Bronchial epithelial cell (primary cell): ENCODE measurements at regions not wholly inside any gene's neighbourhood (a gene's known extent, or its start where the extent isn't known, plus 50 kb on each side); places are given as distances from the start of the nearest gene placed in this dataset.

Source experiments
- DNase-seq: peaks from one replicate; pipeline ENCODE4 v3.0.0-alpha.2; 2010; ENCODE audit warnings: low read depth
- FAIRE-seq: peaks from 2 replicates; lab custom pipeline; 2011; peaks lifted over from hg19 to GRCh38; lab: Jason Lieb, UNC
- H3K27me3 ChIP-seq: 2 replicates; pipeline ENCODE4 v1.5.1; 2011; ENCODE audit warnings: low read length; ENCODE audit not compliant: control insufficient read depth, insufficient read depth
- H3K36me3 ChIP-seq: 2 replicates; pipeline ENCODE4 v1.5.1; 2011; ENCODE audit warnings: low read length; ENCODE audit not compliant: control insufficient read depth, insufficient read depth
- H3K4me3 ChIP-seq: 2 replicates; pipeline ENCODE4 v1.5.1; 2011; ENCODE audit warnings: mild to moderate bottlenecking, low read depth, low read length, control low read depth
- TF ChIP-seq, protein P1 (sequence below): IDR thresholded peaks from 2 replicates; pipeline ENCODE4 v1.5.1; 2011; ENCODE audit warnings: mild to moderate bottlenecking, moderate library complexity, low read length, control low read depth, inconsistent platforms; ENCODE audit not compliant: insufficient read depth, severe bottlenecking

DNA sequence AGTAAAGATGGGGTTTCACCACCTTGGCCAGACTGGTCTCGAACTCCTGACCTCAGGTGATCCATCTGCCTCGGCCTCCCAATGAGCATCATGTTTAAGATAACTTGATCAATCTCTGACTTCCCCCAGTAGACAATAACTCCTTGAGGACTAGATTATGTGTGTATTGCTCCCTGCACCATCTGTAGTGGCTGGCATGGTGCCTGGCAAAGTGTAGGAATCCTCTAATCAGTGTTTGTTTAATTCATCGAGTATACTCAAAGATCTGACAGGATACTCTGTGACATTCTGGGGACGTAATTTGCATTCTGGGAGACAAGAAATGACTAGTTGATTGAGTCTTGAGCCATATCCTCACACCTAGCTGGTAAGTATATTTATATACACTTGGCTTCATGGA, 873.5 kb upstream of the TMEM132C start:
- no peak for DNase-seq
- no peaks in the 10 kb centered on the region for H3K27me3 ChIP-seq
- TF ChIP-seq, protein P1, sequence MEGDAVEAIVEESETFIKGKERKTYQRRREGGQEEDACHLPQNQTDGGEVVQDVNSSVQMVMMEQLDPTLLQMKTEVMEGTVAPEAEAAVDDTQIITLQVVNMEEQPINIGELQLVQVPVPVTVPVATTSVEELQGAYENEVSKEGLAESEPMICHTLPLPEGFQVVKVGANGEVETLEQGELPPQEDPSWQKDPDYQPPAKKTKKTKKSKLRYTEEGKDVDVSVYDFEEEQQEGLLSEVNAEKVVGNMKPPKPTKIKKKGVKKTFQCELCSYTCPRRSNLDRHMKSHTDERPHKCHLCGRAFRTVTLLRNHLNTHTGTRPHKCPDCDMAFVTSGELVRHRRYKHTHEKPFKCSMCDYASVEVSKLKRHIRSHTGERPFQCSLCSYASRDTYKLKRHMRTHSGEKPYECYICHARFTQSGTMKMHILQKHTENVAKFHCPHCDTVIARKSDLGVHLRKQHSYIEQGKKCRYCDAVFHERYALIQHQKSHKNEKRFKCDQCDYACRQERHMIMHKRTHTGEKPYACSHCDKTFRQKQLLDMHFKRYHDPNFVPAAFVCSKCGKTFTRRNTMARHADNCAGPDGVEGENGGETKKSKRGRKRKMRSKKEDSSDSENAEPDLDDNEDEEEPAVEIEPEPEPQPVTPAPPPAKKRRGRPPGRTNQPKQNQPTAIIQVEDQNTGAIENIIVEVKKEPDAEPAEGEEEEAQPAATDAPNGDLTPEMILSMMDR, result no peak
- no peak for FAIRE-seq
- H3K36me3 ChIP-seq, result no peaks in the 10 kb centered on the region
- H3K4me3 ChIP-seq, result no peak overlapping the region

DNA sequence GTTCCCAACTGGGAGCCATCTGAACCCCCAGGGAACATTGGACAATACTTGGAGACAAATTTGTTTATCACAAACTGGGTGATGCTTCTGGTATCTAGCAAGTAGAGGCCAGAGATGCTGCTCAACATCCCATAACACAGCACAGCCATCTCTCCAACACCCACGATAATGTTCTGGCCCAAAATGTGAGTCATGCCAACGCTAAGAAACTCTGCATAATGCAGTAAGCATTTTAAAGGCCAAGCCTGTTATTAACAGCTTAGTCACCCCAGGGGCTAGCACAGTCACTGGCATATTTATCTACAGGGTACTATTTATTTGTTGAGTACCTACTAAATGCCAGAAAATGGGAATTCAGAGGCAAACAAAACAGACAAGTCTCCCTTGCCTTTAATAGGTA, 873.1 kb upstream of the TMEM132C start:
- FAIRE-seq (no peak), DNase-seq (peak; percentile 43)
- H3K36me3 ChIP-seq, result no peaks in the 10 kb centered on the region
- no peaks in the 10 kb centered on the region for H3K27me3 ChIP-seq
- H3K4me3 ChIP-seq, result no peak overlapping the region
- TF ChIP-seq, protein P1, result no peak

DNA sequence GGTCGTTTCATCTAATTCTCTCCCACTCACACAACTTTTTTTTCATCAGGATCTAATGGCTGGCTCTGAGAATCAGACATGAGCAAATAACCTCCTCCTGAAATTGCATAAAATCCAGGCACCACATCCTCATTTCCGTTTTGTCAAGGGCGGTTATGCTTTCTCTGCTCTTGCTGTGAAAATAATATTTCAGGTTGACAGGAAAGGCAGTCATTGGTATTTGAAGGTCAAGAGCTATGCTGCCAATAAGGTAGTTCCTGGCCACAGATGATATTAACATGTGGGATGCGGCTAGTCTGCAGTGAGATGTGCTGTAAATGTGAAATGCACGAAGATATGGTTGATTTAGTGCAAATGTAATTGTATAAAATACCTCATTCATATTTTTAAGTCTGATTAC, 870.2 kb upstream of the TMEM132C start:
- TF ChIP-seq, protein P1, result no peak
- Histone ChIP-seq H3K36me3 (no peaks in the 10 kb centered on the region), H3K27me3 (no peaks in the 10 kb centered on the region), H3K4me3 (no peak overlapping the region)
- DNase-seq, result no peak
- no peak for FAIRE-seq

DNA sequence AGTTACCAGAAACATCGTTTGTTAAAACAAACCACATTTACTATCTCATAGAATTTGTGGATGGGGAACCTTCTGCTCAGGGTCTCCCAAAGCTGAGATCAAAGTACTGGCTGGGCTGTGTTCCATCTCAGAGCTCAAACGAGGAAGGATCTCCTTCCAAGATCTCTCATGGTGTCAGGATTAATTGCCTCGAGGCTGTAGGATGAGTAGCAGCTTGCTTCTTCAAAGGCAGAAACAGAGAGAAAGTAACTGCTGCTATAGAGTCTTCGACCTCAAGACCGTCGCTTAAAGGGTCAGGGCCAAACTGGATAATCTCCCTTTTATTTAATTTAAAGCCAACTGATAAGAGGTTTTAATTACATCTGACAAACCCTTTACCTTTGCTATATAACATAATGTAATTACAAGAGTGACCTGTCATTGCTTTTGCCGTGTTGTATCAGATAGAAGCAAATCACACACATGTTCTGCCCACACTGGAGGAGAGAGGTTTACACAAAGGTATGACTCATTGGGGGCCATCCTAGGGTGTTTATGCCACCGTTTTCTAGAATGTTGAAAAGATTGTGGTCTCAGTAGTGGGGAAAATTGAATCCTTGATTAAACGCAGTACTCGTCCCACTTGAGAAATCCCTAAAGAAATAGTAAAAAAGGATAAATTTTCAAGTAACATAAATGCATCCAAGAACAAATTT, 868.8 kb upstream of the TMEM132C start:
- TF ChIP-seq, protein P1, result no peak
- DNase-seq, result no peak

DNA sequence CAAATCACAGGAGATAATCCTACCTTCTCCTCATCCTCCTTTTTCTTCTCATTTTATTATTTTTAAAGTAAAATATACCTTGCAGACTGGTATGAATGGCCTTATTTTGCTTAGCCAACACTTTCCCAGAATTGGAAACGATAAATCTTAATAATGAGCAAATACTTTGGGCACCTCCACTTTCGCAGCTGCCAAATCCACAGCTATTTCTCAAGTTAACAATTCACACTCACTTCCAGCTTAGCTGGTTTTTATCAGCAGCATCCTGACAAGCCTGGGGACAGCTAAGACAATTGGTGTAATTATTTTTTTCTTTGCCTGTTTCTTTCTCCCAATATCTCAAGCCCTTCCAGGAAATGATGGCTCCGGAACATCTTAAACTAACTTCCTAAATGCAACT, 867.5 kb upstream of the TMEM132C start:
- Histone ChIP-seq H3K36me3 (no peaks in the 10 kb centered on the region), H3K27me3 (no peaks in the 10 kb centered on the region), H3K4me3 (no peak overlapping the region)
- DNase-seq (no peak), FAIRE-seq (no peak)
- TF ChIP-seq, protein P1, result no peak

More for the DNA sequence above, 868.8 kb upstream of the TMEM132C start:
- H3K27me3 ChIP-seq, result no peaks in the 10 kb centered on the region
- H3K4me3 ChIP-seq, result no peak overlapping the region
- no peak for FAIRE-seq
- no peaks in the 10 kb centered on the region for H3K36me3 ChIP-seq

DNA sequence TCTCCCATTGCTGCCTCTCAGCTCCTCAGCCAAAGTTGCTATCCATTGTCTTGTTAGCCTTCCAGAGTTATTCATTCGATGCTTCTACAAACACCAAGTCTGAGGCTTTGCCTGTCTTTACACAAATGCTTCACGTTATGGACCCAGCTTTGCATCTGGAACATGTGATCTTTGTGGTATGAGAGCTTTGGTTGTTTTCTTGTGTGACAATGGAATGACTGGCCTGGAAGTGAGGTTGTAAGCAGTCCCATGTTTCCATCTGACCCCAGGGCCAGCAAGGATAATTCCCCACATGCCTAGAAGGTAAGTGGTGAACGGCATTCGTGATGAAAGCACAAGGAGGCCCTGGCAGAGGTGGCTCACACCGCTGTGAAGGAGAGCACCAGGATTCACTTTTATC, 866.7 kb upstream of the TMEM132C start:
- DNase-seq (no peak), FAIRE-seq (no peak)

More for the DNA sequence above, 866.7 kb upstream of the TMEM132C start:
- TF ChIP-seq, protein P1, result no peak
- no peak overlapping the region for H3K4me3 ChIP-seq
- H3K27me3 ChIP-seq, result no peaks in the 10 kb centered on the region
- H3K36me3 ChIP-seq, result no peaks in the 10 kb centered on the region
